Trophoblast cell (in vitro differentiated cells and primary cell): ENCODE measurements at regions not wholly inside any gene's neighbourhood (a gene's known extent, or its start where the extent isn't known, plus 50 kb on each side); places are given as distances from the start of the nearest gene placed in this dataset.
A peak's percentile ranks its signal among the peaks of the same experiment; 100 is the strongest.
"Not testable (repeated sequence)": the region's sequence is repeated elsewhere in the genome, so short reads cannot be mapped to it uniquely, and the experiment has no call there.

Experiments
- DNase-seq, 2 donors: peaks; one replicate each; pipeline ENCODE4 v3.0.0-alpha.2; 2016
- H2AFZ ChIP-seq: 2 replicates; pipeline ENCODE4 v1.6.1; 2013; ENCODE audit warnings: low read length, moderate library complexity, mild to moderate bottlenecking; ENCODE audit not compliant: insufficient read depth, poor library complexity
- H2AK5ac ChIP-seq: 2 replicates; pipeline ENCODE4 v1.6.1; 2013; ENCODE audit warnings: mild to moderate bottlenecking, low read length
- H2BK120ac ChIP-seq: 2 replicates; pipeline ENCODE4 v1.6.1; 2013; ENCODE audit warnings: low read length, mild to moderate bottlenecking, moderate library complexity; ENCODE audit not compliant: insufficient read depth, poor library complexity
- H2BK12ac ChIP-seq: 2 replicates; pipeline ENCODE4 v1.6.1; 2013; ENCODE audit warnings: mild to moderate bottlenecking, low read length, moderate library complexity
- H2BK5ac ChIP-seq: 2 replicates; pipeline ENCODE4 v1.6.1; 2013; ENCODE audit warnings: low read length, low read depth, moderate library complexity, mild to moderate bottlenecking; ENCODE audit not compliant: poor library complexity
- H3K14ac ChIP-seq: 2 replicates; pipeline ENCODE4 v1.6.1; 2013; ENCODE audit warnings: mild to moderate bottlenecking, low read length
- H3K18ac ChIP-seq: 2 replicates; pipeline ENCODE4 v1.6.1; 2013; ENCODE audit warnings: mild to moderate bottlenecking, low read length
- H3K23ac ChIP-seq: 2 replicates; pipeline ENCODE4 v1.6.1; 2013; ENCODE audit warnings: low read length
- H3K27ac ChIP-seq: 2 replicates; pipeline ENCODE4 v1.5.1; 2013; ENCODE audit warnings: low read depth, mild to moderate bottlenecking, inconsistent platforms, low read length, moderate library complexity
- H3K27me3 ChIP-seq: 2 replicates; pipeline ENCODE4 v1.6.1; 2013; ENCODE audit warnings: inconsistent platforms, mild to moderate bottlenecking, low read length, moderate library complexity; ENCODE audit not compliant: insufficient read depth
- H3K36me3 ChIP-seq, 2 experiments: 1 replicate in 1 of 2; 2 replicates in 1 of 2; pipeline ENCODE4 v1.6.1; 2013; ENCODE audit warnings: low read length in 2 of 2, mild to moderate bottlenecking in 2 of 2, moderate library complexity in 1 of 2; ENCODE audit not compliant: insufficient read depth in 2 of 2, control insufficient read depth in 1 of 2
- H3K4ac ChIP-seq: 2 replicates; pipeline ENCODE4 v1.6.1; 2013; ENCODE audit warnings: low read depth, mild to moderate bottlenecking, low read length, moderate library complexity
- H3K4me1 ChIP-seq, 2 experiments: 1 replicate in 1 of 2; 2 replicates in 1 of 2; pipeline ENCODE4 v1.6.1; 2013; ENCODE audit warnings: low read length in 2 of 2, mild to moderate bottlenecking in 2 of 2, moderate library complexity in 1 of 2; ENCODE audit not compliant: insufficient read depth in 2 of 2, control insufficient read depth in 1 of 2
- H3K4me2 ChIP-seq: 2 replicates; pipeline ENCODE4 v1.6.1; 2013; ENCODE audit warnings: inconsistent platforms, mild to moderate bottlenecking, low read length, moderate library complexity
- H3K4me3 ChIP-seq: 2 replicates; pipeline ENCODE4 v1.5.1; 2013; ENCODE audit warnings: mild to moderate bottlenecking, low read depth, low read length, inconsistent platforms
- H3K79me1 ChIP-seq: one replicate; pipeline ENCODE4 v1.6.1; 2013; ENCODE audit warnings: low read length
- H3K79me2 ChIP-seq: 2 replicates; pipeline ENCODE4 v1.6.1; 2013; ENCODE audit warnings: low read length, mild to moderate bottlenecking; ENCODE audit not compliant: control insufficient read depth, insufficient read depth, poor library complexity
- H3K9ac ChIP-seq: 2 replicates; pipeline ENCODE4 v1.6.1; 2013; ENCODE audit warnings: mild to moderate bottlenecking, low read length
- H3K9me3 ChIP-seq: 2 replicates; pipeline ENCODE4 v1.6.1; 2013; ENCODE audit warnings: low read depth, mild to moderate bottlenecking, control low read depth, inconsistent platforms, low read length; ENCODE audit not compliant: insufficient read depth
- H4K12ac ChIP-seq: 2 replicates; pipeline ENCODE4 v1.6.1; 2013; ENCODE audit warnings: low read depth, mild to moderate bottlenecking, low read length, moderate library complexity
- H4K8ac ChIP-seq: 2 replicates; pipeline ENCODE4 v1.6.1; 2013; ENCODE audit warnings: low read depth, mild to moderate bottlenecking, low read length, moderate library complexity
- H4K91ac ChIP-seq: one replicate; pipeline ENCODE4 v1.6.1; 2013; ENCODE audit warnings: low read depth, mild to moderate bottlenecking, low read length, moderate library complexity
- WGBS: extraction: QIAGEN DNeasy Blood & Tissue Kit; methylation state at CpG from one replicate; pipeline ENCODE4 v1.1.7; 2013; ENCODE audit warnings: missing lambda C conversion rate; ENCODE audit not compliant: insufficient read length, insufficient coverage; ENCODE audit errors: extremely low coverage; 5-methylcytosine and 5-hydroxymethylcytosine counted together

- H4K12ac ChIP-seq: no peak overlapping the region
- no peak overlapping the region for H2BK5ac ChIP-seq
- H3K27me3 ChIP-seq: no peaks in the 10 kb centered on the region
- H3K4me1 ChIP-seq: no peaks in the 10 kb centered on the region
- no peak overlapping the region for H3K27ac ChIP-seq
- H2AK5ac ChIP-seq: no peak overlapping the region
- no peak overlapping the region for H4K91ac ChIP-seq
- no peak overlapping the region for H2BK120ac ChIP-seq
- WGBS: no CpG with 5 or more reads among the region's 5 CpGs
- H3K23ac ChIP-seq: no peak overlapping the region
- peak; percentile 63 to 68 for DNase-seq
- no peak overlapping the region for H3K9ac ChIP-seq
- no peak overlapping the region for H3K4me2 ChIP-seq
- H3K79me1 ChIP-seq: no peaks in the 10 kb centered on the region
- no peaks in the 10 kb centered on the region for H3K79me2 ChIP-seq
- no peak overlapping the region for H4K8ac ChIP-seq
- no peak overlapping the region for H3K14ac ChIP-seq
- no peak overlapping the region for H3K4me3 ChIP-seq
- no peaks in the 10 kb centered on the region for H3K36me3 ChIP-seq
- H3K18ac ChIP-seq: no peak overlapping the region
- no peak overlapping the region for H2AFZ ChIP-seq
- no peak overlapping the region for H3K4ac ChIP-seq
- H3K9me3 ChIP-seq: peaks cover 5% of the 10 kb centered on the region
- H2BK12ac ChIP-seq: no peak overlapping the region
Measured at GRCh38 chr1:116292929-116293725, 79.9 kb upstream of the ATP1A1 start.

GRCh38 chr1:116297495-116298212, 75.4 kb upstream of the ATP1A1 start:
- no peak overlapping the region for H2BK5ac ChIP-seq
- H3K4ac ChIP-seq: no peak overlapping the region
- no peak overlapping the region for H3K27ac ChIP-seq
- peaks cover 8% of the 10 kb centered on the region for H3K9me3 ChIP-seq
- H3K4me1 ChIP-seq: no peaks in the 10 kb centered on the region
- no peaks in the 10 kb centered on the region for H3K27me3 ChIP-seq
- H3K36me3 ChIP-seq: no peaks in the 10 kb centered on the region
- no peak overlapping the region for H3K9ac ChIP-seq
- no peak overlapping the region for H4K12ac ChIP-seq
- H3K18ac ChIP-seq: no peak overlapping the region
- no peak overlapping the region for H2AFZ ChIP-seq
- H3K14ac ChIP-seq: no peak overlapping the region
- no peak overlapping the region for H3K4me2 ChIP-seq
- H4K8ac ChIP-seq: no peak overlapping the region
- H3K23ac ChIP-seq: no peak overlapping the region
- H2AK5ac ChIP-seq: no peak overlapping the region
- no peaks in the 10 kb centered on the region for H3K79me2 ChIP-seq
- H3K4me3 ChIP-seq: no peak overlapping the region
- no peak for DNase-seq
- no peak overlapping the region for H2BK12ac ChIP-seq
- H3K79me1 ChIP-seq: no peaks in the 10 kb centered on the region
- H2BK120ac ChIP-seq: no peak overlapping the region
- H4K91ac ChIP-seq: no peak overlapping the region
- no CpG with 5 or more reads among the region's 18 CpGs for WGBS

- not testable (repeated sequence) for H2AK5ac ChIP-seq, H3K79me2 ChIP-seq, H4K12ac ChIP-seq, H3K4ac ChIP-seq, H3K27me3 ChIP-seq, H3K9me3 ChIP-seq, H3K23ac ChIP-seq, H3K14ac ChIP-seq, H3K79me1 ChIP-seq, H4K91ac ChIP-seq, H2AFZ ChIP-seq, H2BK5ac ChIP-seq, H3K9ac ChIP-seq, H3K27ac ChIP-seq, H3K4me2 ChIP-seq, H3K36me3 ChIP-seq, H4K8ac ChIP-seq, DNase-seq, H2BK12ac ChIP-seq, H2BK120ac ChIP-seq, H3K4me1 ChIP-seq, H3K4me3 ChIP-seq, H3K18ac ChIP-seq
- whole genome bisulfite sequencing: no CpG with 5 or more reads among the region's 15 CpGs
Measured at GRCh38 chr1:116298213-116298579, 74.8 kb upstream of the ATP1A1 start.

- Histone ChIP-seq H3K18ac (no peak overlapping the region), H3K27me3 (no peaks in the 10 kb centered on the region), H3K4ac (no peak overlapping the region), H4K8ac (no peak overlapping the region), H3K14ac (no peak overlapping the region), H4K91ac (no peak overlapping the region), H3K27ac (no peak overlapping the region), H2BK5ac (no peak overlapping the region), H3K23ac (no peak overlapping the region), H3K4me3 (no peak overlapping the region), H3K79me1 (no peaks in the 10 kb centered on the region), H3K79me2 (no peaks in the 10 kb centered on the region), H2BK12ac (no peak overlapping the region), H3K4me1 (no peaks in the 10 kb centered on the region), H2BK120ac (no peak overlapping the region), H4K12ac (no peak overlapping the region), H2AFZ (no peak overlapping the region), H2AK5ac (no peak overlapping the region), H3K9me3 (peaks cover 8% of the 10 kb centered on the region), H3K4me2 (no peak overlapping the region), H3K9ac (no peak overlapping the region), H3K36me3 (no peaks in the 10 kb centered on the region)
- DNase-seq: no peak
- no CpG with 5 or more reads among the region's 4 CpGs for WGBS
Measured at GRCh38 chr1:116298746-116299145, 74.3 kb upstream of the ATP1A1 start.
